HG02759 (cell line): ENCODE measurements at regions not wholly inside any gene's neighbourhood (a gene's known extent, or its start where the extent isn't known, plus 50 kb on each side); places are given as distances from the start of the nearest gene placed in this dataset.

Experiments
- ATAC-seq: cut with Tn5 transposase; IDR thresholded peaks from one replicate; pipeline ENCODE4 v1.9.1; 2021; ENCODE audit warnings: mild to moderate bottlenecking, moderate library complexity; ENCODE audit not compliant: unreplicated experiment

DNA sequence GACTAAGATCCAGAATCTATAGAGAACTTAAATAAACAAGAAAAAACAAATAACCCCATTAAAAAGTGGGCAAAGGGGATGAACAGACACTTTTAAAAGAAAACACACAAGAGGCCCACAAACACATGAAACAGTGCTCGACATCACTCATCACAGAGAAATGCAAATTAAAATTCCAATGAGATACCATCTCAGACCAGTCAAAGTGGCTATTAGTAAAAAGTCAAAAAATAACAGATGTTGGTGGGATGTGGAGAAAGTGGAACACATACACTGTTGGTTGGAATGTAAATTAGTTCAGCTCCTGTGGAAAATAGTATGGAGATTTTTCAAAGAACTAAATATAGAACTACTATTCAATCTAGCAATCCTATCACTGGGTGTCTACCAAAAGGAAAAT, 143.1 kb downstream of the IFI44 start:
- no peak for ATAC-seq

DNA sequence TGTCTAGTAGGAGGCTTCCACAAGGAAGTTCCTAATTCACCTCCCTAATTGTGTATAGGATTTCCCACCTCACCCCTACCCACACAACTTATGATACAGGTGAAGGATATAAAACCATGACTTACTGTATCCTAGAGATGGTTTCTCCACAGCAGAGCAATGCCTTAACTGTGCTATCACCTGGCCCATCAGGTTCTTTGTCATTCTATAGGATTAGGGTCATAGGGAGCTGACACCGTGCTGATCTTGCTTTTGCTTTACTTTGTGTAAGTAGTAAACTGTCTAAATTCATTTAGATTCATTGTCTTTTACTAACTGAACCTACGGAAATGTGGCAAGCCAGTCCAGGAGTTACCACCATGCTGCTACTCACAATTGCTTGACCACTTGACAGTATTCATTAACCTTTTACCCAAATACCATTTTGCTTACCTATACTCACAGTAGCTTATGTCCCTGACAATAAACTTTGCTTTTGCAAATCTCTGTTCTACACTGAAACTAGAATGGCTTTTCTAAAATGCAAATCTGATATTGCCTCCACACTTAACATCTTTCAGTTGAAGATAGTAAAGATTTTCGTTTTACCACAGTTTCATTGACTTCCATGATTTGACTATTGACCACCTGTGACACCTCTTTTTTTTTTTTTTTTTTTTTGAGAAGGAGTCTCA, 147.6 kb downstream of the IFI44 start:
- ATAC-seq, result peak; percentile 44

DNA sequence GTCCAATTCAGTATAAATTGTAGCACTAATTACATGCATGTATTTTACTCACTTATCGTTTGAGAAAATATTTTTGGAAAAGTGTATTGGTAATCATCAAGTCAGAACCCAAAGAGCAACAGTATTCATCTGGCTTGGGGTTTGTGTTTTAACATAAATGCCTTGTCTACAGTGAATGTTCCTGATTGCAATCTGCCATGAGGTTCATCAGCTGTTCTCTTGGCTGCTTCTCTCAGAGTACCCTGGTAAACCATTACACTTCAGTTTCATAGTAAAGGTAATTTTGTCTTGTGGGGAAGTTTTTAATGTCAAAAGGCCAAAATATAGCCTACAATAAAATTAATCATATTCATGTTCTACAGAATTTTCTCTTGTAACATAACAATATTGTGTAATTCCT, 150.3 kb downstream of the IFI44 start:
- ATAC-seq, result no peak

DNA sequence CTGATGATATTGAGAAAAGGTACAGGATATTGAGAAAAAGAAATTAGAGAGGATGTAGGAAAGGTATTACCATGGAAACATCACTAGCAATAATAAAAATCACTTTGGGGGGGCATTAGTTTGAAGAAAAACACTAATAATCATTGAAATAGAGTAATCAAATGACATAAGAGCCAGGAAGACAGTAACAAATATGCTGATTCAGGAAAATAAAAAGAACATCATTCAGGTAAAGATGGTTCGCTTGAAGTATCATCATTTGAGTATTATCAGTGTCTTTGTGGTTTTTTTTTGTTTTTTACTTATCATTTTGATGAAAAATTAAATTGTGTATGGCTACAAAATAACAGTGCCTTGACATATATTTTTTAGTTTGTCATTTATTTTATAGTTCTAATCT, 164.5 kb downstream of the IFI44 start:
- no peak for ATAC-seq

DNA sequence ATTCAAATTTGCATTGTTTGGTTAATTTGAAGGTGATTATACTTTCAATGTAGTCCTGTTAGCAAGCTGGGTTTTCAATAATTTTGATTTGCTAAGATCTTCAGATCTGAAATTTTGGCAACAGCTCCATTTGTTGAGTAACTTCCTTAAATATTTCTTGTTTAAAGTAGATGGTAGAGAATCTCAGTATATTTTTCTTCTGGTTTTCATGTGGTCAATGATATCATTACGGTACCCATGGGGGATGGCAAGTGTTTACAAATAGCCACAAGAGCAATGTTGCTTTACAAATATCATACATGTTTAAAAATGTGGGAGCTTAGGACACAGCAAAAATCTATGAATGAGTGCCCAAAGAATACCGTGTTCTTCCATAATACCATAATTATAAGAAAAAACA, 175.9 kb downstream of the IFI44 start:
- no peak for ATAC-seq

DNA sequence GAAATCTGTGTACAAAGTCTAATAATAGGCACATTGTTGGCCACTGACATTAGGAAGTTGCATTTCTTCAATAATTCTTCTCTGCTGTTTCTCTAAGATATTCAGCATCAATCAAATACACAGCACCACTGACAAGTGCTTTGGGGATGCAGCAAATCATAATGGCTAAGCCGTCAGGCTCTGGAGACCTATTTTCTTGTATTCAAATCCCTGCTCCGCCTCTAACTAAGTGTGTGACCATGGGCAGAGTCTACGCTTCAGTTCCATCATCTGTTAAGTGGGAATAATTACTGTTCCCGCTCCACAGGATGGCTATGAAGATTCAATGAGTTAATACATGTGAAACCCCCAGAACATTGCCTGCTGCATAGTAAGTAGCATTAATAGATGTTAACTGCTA, 176.9 kb downstream of the ADGRL4 start:
- ATAC-seq, result no peak

DNA sequence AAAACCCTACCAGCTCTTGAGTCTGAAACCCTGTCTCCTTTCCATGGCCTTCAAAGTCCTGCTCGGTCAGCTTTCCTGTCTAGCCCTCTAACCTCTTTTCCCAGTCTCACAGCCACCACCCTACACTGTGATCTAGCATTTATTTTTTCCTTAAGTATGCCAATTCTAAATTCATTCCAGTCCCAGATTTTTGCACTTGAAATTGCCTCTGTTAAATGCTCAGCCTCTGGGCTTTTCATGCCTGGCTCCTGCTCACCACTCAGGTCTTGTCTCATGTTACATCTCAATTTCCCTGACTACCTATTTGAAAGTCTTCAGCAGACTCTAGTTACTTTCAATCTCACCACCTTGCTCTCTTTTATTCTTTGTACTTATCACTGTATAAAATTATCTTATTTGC, 176.2 kb downstream of the ADGRL4 start:
- ATAC-seq, result no peak

DNA sequence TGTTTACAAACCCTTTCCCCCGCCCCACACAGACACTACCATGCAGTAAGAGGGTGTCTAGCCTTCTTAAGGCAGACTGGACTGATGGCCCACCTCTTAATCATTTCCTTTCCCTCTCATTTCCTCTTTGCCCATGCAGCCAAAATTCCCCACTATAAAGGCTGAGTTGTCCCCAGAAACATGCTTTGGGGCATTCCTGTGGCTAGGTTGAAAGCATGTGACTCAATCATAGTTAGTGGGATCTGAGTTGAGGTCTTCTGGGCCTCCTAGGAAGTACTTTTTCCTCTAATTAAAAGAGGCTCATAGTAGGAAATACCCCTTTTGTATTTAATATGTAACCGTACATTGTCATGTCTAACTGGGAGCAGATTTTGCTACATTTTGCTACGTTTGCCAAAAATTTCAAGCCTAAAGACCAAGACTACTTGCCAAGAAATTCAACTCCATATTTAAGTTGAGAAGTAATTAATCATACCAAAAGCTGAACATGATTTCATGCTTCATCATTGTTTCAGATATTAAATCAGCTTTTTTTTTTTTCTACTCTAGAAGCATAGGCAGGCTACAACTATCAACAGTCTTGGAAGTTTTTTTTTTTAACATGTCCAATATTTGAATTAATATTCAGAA, 174.7 kb downstream of the ADGRL4 start:
- ATAC-seq, result peak; percentile 57

DNA sequence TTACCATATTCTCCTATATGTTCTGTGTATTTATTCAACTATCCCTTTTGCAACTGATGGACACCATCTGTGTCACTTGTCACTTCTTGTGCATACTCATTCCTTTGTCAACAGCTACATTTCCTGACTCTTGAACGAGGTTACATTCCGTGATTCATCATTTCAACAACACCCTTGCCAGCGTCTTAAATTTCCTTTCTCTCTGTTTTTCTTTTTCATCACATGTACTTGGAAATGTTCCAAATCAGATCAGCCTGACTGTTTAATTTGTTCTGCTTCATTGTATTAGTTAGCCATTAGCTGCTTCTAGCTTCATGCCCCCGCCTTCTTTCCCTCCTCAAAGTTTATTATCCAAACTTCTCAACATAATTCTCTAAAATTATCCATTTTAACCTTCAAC, 173.0 kb downstream of the ADGRL4 start:
- no peak for ATAC-seq

DNA sequence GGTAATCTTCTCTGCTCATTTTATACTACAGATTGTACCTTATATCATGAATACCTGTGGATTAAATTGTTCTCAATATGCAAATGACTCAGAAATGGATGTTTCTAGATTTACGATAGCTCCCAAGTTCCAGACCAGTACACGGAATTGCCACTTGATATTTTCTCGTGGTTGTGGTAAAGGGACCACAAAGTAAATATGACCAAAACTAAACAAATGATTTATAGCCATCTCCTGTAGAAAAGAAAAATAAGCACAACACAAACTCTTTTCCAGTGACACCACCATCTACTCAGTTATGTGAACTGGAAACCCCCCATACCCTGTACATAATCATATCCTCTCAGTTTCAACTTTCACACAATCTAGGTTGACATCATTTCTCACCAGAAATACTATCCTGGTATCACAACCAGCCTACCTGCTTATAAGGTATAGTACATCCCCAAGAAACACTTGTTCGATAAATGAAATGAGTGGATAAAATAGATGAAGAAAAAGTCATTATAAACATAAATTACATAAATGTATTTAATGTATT, 172.3 kb downstream of the ADGRL4 start:
- peak; percentile 54 for ATAC-seq

DNA sequence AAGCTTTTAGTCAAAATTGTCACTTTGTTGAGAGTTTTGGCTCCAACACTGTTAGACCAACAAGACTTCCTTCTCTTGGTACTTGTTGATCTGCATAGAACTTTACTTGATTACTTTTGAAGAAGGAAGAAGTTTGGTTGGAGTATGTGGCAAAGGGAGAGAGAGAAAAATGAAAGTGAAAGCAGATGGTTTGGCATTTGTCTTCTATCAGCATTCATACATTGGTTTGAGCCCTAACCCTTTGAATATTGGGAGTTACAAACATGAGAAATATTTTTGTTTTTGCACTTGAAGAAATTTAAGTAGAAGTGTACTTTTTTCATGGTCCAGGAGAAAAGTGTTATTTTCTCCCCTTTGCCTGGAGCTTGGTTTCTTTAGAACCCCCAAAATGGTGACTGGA, 169.8 kb downstream of the ADGRL4 start:
- ATAC-seq, result no peak

DNA sequence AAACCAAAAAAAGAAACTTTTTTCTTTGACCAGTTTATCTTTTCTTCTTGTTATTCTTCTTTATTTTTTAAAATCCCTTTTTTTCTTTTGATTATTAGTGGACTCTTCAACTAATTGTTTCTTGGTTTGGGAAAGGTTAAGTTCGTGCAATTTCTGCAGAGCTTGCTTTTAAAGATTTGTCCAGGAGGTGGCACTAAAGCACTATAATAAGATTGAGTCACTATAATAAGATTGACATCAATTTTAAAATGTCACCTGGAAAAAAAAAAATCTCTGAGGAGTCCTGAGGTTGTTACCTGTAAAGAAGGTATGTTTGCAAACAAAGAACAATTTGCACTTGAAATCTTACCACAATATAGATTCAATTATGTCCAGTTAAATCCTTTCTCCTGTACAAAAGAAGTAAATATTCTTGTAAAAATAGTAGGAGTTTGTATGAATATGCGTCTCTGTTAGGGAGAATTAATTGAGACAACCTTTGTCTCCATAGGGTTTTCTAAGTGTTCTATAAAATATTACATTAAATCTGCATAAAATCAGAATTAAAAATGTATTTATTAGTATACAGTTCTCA, 166.7 kb downstream of the ADGRL4 start:
- ATAC-seq, result peak; percentile 65
